ENCODE measurements at regions not wholly inside any gene's neighbourhood (a gene's known extent, or its start where the extent isn't known, plus 50 kb on each side); places are given as distances from the start of the nearest gene placed in this dataset.

- Histone ChIP-seq H3K4me2 (ENCODE audit: low read length) (no peak overlapping the region), H3F3A (ENCODE audit: low read length, unreplicated experiment) (no peaks in the 10 kb centered on the region), H3K79me2 (ENCODE audit: low read length) (no peaks in the 10 kb centered on the region), H3K4me1 (ENCODE audit: insufficient read depth, low read length) (no peaks in the 10 kb centered on the region), H3K27ac (ENCODE audit: low read length) (no peak overlapping the region), H3K9ac (ENCODE audit: low read length) (no peak overlapping the region), H2AFZ (ENCODE audit: low read length) (no peak overlapping the region), H4K20me1 (ENCODE audit: low read length) (no peaks in the 10 kb centered on the region), H3K9me2 (replicated peaks; ENCODE audit: low read length) (no peaks in the 10 kb centered on the region), H3K9me3 (ENCODE audit: low read length) (no peaks in the 10 kb centered on the region), H3K27me3 (ENCODE audit: low read length) (no peaks in the 10 kb centered on the region; the same call in 1 of the 2 replicates), H3K36me3 (ENCODE audit: low read depth, low read length) (no peaks in the 10 kb centered on the region), H3K4me3 (ENCODE audit: low read length) (no peak overlapping the region)
- ATAC-seq, result no peak
- DNase-seq, result no peak
- CTCF ChIA-PET, result no interaction called here
- no TSS peak for BruUV-seq (replicated peaks)
- POLR2A ChIA-PET (ENCODE audit: unreplicated experiment), result no interaction called here
- TF ChIP-seq EZH2phosphoT487 (IDR thresholded peaks at IDR 0.05; ENCODE audit: borderline replicate concordance, low read length), result no peak
- TF ChIP-seq CTCF (conservative IDR thresholded peaks at IDR 0.05; ENCODE audit: low read depth, low read length), result no peak
- no peak for TF ChIP-seq EZH2 (IDR thresholded peaks at IDR 0.05; ENCODE audit: low read length, unreplicated experiment)
- intact Hi-C loops (cut with micrococcal nuclease), result no loop called here
These were observed 54.1 kb downstream of the MAFB start for GRCh38 chr20:40634891-40635290.

GRCh38 chr20:40633123-40633850 lies 55.7 kb downstream of the MAFB start:
- intact Hi-C loops (cut with micrococcal nuclease), result no loop called here
- CTCF ChIA-PET, result interaction anchor here (0.7 kb wide), 1 partner anchor 715 kb away, joined by 7 read pairs; no protein-coding TSS in a partner anchor
- Histone ChIP-seq H3K4me1 (ENCODE audit: insufficient read depth, low read length) (no peaks in the 10 kb centered on the region), H3K4me3 (ENCODE audit: low read length) (no peak overlapping the region), H2AFZ (ENCODE audit: low read length) (no peak overlapping the region), H3K9me3 (ENCODE audit: low read length) (no peaks in the 10 kb centered on the region), H4K20me1 (ENCODE audit: low read length) (no peaks in the 10 kb centered on the region), H3K79me2 (ENCODE audit: low read length) (no peaks in the 10 kb centered on the region), H3K9ac (ENCODE audit: low read length) (no peak overlapping the region), H3K27ac (ENCODE audit: low read length) (no peak overlapping the region), H3K9me2 (replicated peaks; ENCODE audit: low read length) (no peaks in the 10 kb centered on the region), H3K36me3 (ENCODE audit: low read depth, low read length) (no peaks in the 10 kb centered on the region), H3K4me2 (ENCODE audit: low read length) (no peak overlapping the region), H3F3A (ENCODE audit: low read length, unreplicated experiment) (no peaks in the 10 kb centered on the region), H3K27me3 (ENCODE audit: low read length) (peaks cover 12% of the 10 kb centered on the region; the same call in 1 of the 2 replicates)
- TF ChIP-seq EZH2phosphoT487 (IDR thresholded peaks at IDR 0.05; ENCODE audit: borderline replicate concordance, low read length), result no peak
- no peak for TF ChIP-seq CTCF (conservative IDR thresholded peaks at IDR 0.05; ENCODE audit: low read depth, low read length)
- no peak for TF ChIP-seq EZH2 (IDR thresholded peaks at IDR 0.05; ENCODE audit: low read length, unreplicated experiment)
- ATAC-seq (no peak), DNase-seq (no peak)
- POLR2A ChIA-PET (ENCODE audit: unreplicated experiment), result no interaction called here
- no TSS peak for BruUV-seq (replicated peaks)

GRCh38 chr20:40632346-40632976 lies 56.6 kb downstream of the MAFB start:
- CTCF ChIA-PET, result interaction anchor here (0.7 kb wide), 1 partner anchor 716 kb away, joined by 7 read pairs; no protein-coding TSS in a partner anchor
- Histone ChIP-seq H3K4me1 (ENCODE audit: insufficient read depth, low read length) (no peaks in the 10 kb centered on the region), H3K4me2 (ENCODE audit: low read length) (no peak overlapping the region), H2AFZ (ENCODE audit: low read length) (no peak overlapping the region), H3K79me2 (ENCODE audit: low read length) (no peaks in the 10 kb centered on the region), H3K9me2 (replicated peaks; ENCODE audit: low read length) (no peaks in the 10 kb centered on the region), H3K27me3 (ENCODE audit: low read length) (peaks cover 15% of the 10 kb centered on the region; the same call in 1 of the 2 replicates), H3F3A (ENCODE audit: low read length, unreplicated experiment) (no peaks in the 10 kb centered on the region), H3K9me3 (ENCODE audit: low read length) (no peaks in the 10 kb centered on the region), H3K9ac (ENCODE audit: low read length) (no peak overlapping the region), H3K27ac (ENCODE audit: low read length) (no peak overlapping the region), H3K4me3 (ENCODE audit: low read length) (no peak overlapping the region), H3K36me3 (ENCODE audit: low read depth, low read length) (no peaks in the 10 kb centered on the region), H4K20me1 (ENCODE audit: low read length) (no peaks in the 10 kb centered on the region)
- POLR2A ChIA-PET (ENCODE audit: unreplicated experiment), result no interaction called here
- DNase-seq (no peak), ATAC-seq (no peak)
- intact Hi-C loops (cut with micrococcal nuclease), result no loop called here
- BruUV-seq (replicated peaks), result no TSS peak
- TF ChIP-seq CTCF (conservative IDR thresholded peaks at IDR 0.05; ENCODE audit: low read depth, low read length) (no peak), EZH2phosphoT487 (IDR thresholded peaks at IDR 0.05; ENCODE audit: borderline replicate concordance, low read length) (no peak), EZH2 (IDR thresholded peaks at IDR 0.05; ENCODE audit: low read length, unreplicated experiment) (no peak)
